HCT116 (cell line): ENCODE measurements at regions not wholly inside any gene's neighbourhood (a gene's known extent, or its start where the extent isn't known, plus 50 kb on each side); places are given as distances from the start of the nearest gene placed in this dataset.

Experiments used
- ATAC-seq: fragments of 200-7000 bp; cut with Tn5 transposase; 2 replicates; pipeline ENCODE4 v1.9.1; 2020; ENCODE audit warnings: mild to moderate bottlenecking, moderate library complexity
- BruUV-seq: library from RNA; stranded (reverse); fragments of 400-500 nt; replicated peaks from 2 replicates; lab custom pipeline; 2021; lab: Mats Ljungman, UMichigan
- CTCF ChIA-PET: fragments of 300-600 bp; sonication (Branson Sonifier 250); formaldehyde crosslinking; loops from one replicate; lab custom pipeline; 2021; ENCODE audit warnings: antibody characterized with exemption; lab: Charles Lee
- POLR2A ChIA-PET: fragments of 300-600, 350-600 bp; sonication (Branson Sonifier 250); formaldehyde crosslinking; loops from one replicate; lab custom pipeline; 2021; ENCODE audit warnings: antibody characterized with exemption; lab: Charles Lee
- RAD21 ChIA-PET, 2 experiments: fragments of 300-600 bp; sonication (Branson Sonifier 250); formaldehyde crosslinking; loops; one replicate each; lab custom pipeline; 2023; ENCODE audit warnings: low total read pairs in 2 of 2; ENCODE audit not compliant: uncharacterized antibody in 2 of 2, unreplicated experiment in 2 of 2, low non-redundant PET in 1 of 2; lab: Charles Lee
- DNase-seq: peaks from one replicate; pipeline ENCODE4 v3.0.0-alpha.2; 2010; ENCODE audit warnings: low read depth, low spot score
- H2AFZ ChIP-seq: fragments of 200-600 bp; shearing (Covaris generic), sonication (generic); 2 replicates; pipeline ENCODE4 v1.6.1; 2017; ENCODE audit warnings: low read depth, mixed run types, mixed read lengths, antibody characterized with exemption, low read length; ENCODE audit not compliant: poor library complexity, severe bottlenecking
- H3K27ac ChIP-seq: 2 replicates; pipeline ENCODE4 v1.5.1; 2012; ENCODE audit warnings: low read depth, low read length
- H3K27me3 ChIP-seq: fragments of 200-600 bp; sonication (generic); 2 replicates; pipeline ENCODE4 v1.6.1; 2016; ENCODE audit warnings: mixed run types, low read length, mixed read lengths; ENCODE audit not compliant: insufficient read depth
- H3K36me3 ChIP-seq, 2 experiments: fragments of 200-500 bp in 1 of 2; fragments of 200-600 bp in 1 of 2; sonication (Bioruptor generic) in 1 of 2; sonication (generic) in 1 of 2; 2 replicates each; pipeline versions ENCODE4 v1.5.1 to v1.6.1; 2014 to 2016; ENCODE audit warnings: low read length in 2 of 2, inconsistent platforms in 1 of 2, mixed read lengths in 1 of 2, mixed run types in 1 of 2; ENCODE audit not compliant: insufficient read depth in 2 of 2, control insufficient read depth in 1 of 2
- H3K4me1 ChIP-seq, 2 experiments: fragments of 200-600 bp in 1 of 2; sonication (generic) in 1 of 2; 2 replicates each; pipeline versions ENCODE4 v1.5.1 to v1.6.1; 2012 to 2017; ENCODE audit warnings: low read length in 2 of 2, inconsistent platforms in 1 of 2, mild to moderate bottlenecking in 1 of 2, mixed read lengths in 1 of 2, mixed run types in 1 of 2, moderate library complexity in 1 of 2; ENCODE audit not compliant: insufficient read depth in 2 of 2, control insufficient read depth in 1 of 2
- H3K4me2 ChIP-seq: fragments of 200-600 bp; sonication (generic); 2 replicates; pipeline ENCODE4 v1.6.1; 2017; ENCODE audit warnings: mixed run types, low read length, mixed read lengths
- H3K4me3 ChIP-seq, 2 experiments: fragments of 200-600 bp in 1 of 2; sonication (generic) in 1 of 2; replicated peaks in 1 of 2; 2 replicates each; pipeline ENCODE4 v1.5.1; 2011 to 2016; ENCODE audit warnings: low read length in 2 of 2, control low read depth in 1 of 2, low read depth in 1 of 2, mild to moderate bottlenecking in 1 of 2, mixed read lengths in 1 of 2, mixed run types in 1 of 2
- H3K79me2 ChIP-seq: fragments of 200-600 bp; sonication (generic); 2 replicates; pipeline ENCODE4 v1.6.1; 2017; ENCODE audit warnings: mild to moderate bottlenecking, mixed run types, low read length, moderate library complexity, mixed read lengths; ENCODE audit not compliant: insufficient read depth
- H3K9ac ChIP-seq: fragments of 200-600 bp; sonication (generic); 2 replicates; pipeline ENCODE4 v1.6.1; 2016; ENCODE audit warnings: low read length, mixed read lengths
- H3K9me2 ChIP-seq: fragments of 200-600 bp; sonication (generic), shearing (Covaris generic); 2 replicates; pipeline ENCODE4 v1.6.1; 2017; ENCODE audit warnings: mixed run types, mild to moderate bottlenecking, moderate library complexity; ENCODE audit not compliant: insufficient read depth
- H3K9me3 ChIP-seq, 2 experiments: fragments of 200-500 bp in 1 of 2; fragments of 200-600 bp in 1 of 2; sonication (Bioruptor generic) in 1 of 2; sonication (generic) in 1 of 2; 2 replicates each; pipeline ENCODE4 v1.6.1; 2014 to 2017; ENCODE audit warnings: low read length in 2 of 2, mixed read lengths in 2 of 2, inconsistent platforms in 1 of 2, low read depth in 1 of 2, mild to moderate bottlenecking in 1 of 2, mixed run types in 1 of 2, moderate library complexity in 1 of 2; ENCODE audit not compliant: control insufficient read depth in 1 of 2, insufficient read depth in 1 of 2
- H4K20me1 ChIP-seq: fragments of 200-600 bp; sonication (generic), shearing (Covaris generic); 2 replicates; pipeline ENCODE4 v1.6.1; 2017; ENCODE audit warnings: mixed run types, mild to moderate bottlenecking, moderate library complexity; ENCODE audit not compliant: insufficient read depth
- CEBPB ChIP-seq: IDR thresholded peaks from 2 replicates; pipeline ENCODE4 v1.6.1; 2012; ENCODE audit warnings: low read depth
- CTCF ChIP-seq, 3 experiments: fragments of 200-600 bp in 1 of 3; sonication (generic) in 1 of 3; IDR thresholded peaks in 2 of 3; conservative IDR thresholded peaks in 1 of 3; 2 replicates each; pipeline ENCODE4 v1.5.1; 2012 to 2017; ENCODE audit warnings: low read depth in 2 of 3, low read length in 2 of 3, antibody characterized with exemption in 1 of 3, borderline replicate concordance in 1 of 3, control low read depth in 1 of 3, mild to moderate bottlenecking in 1 of 3, mixed read lengths in 1 of 3, mixed run types in 1 of 3, moderate library complexity in 1 of 3; ENCODE audit not compliant: insufficient read depth in 1 of 3
- EZH2phosphoT487 ChIP-seq: fragments of 200-600 bp; IDR thresholded peaks from 2 replicates; pipeline ENCODE4 v1.6.1; 2018; ENCODE audit warnings: antibody characterized with exemption, borderline replicate concordance
- FOSL1 ChIP-seq: IDR thresholded peaks from 2 replicates; pipeline ENCODE4 v1.6.1; 2012; ENCODE audit warnings: low read depth
- JUND ChIP-seq: IDR thresholded peaks from 2 replicates; pipeline ENCODE4 v1.6.1; 2012
- REST ChIP-seq: IDR thresholded peaks from 2 replicates; pipeline ENCODE4 v1.6.1; 2012; ENCODE audit warnings: low read depth
- SIN3A ChIP-seq: IDR thresholded peaks from 2 replicates; pipeline ENCODE4 v1.6.1; 2012; ENCODE audit warnings: low read depth
- SRF ChIP-seq: IDR thresholded peaks from 2 replicates; pipeline ENCODE4 v1.6.1; 2012; ENCODE audit warnings: low read depth
- TCF7L2 ChIP-seq: IDR thresholded peaks from 2 replicates; pipeline ENCODE4 v1.7.0; 2011; ENCODE audit warnings: borderline replicate concordance, inconsistent platforms; ENCODE audit not compliant: insufficient read depth, insufficient read length; ENCODE audit errors: extremely low read depth
- YY1 ChIP-seq: IDR thresholded peaks from 2 replicates; pipeline ENCODE4 v1.6.1; 2011; ENCODE audit warnings: low read length, low read depth, moderate library complexity, mild to moderate bottlenecking; ENCODE audit not compliant: insufficient replicate concordance; ENCODE audit errors: extremely low read depth
- ZFX ChIP-seq: fragments of 450-650 bp; IDR thresholded peaks from 2 replicates; pipeline ENCODE4 v1.6.1; 2017
- intact Hi-C: fragments of 100-400 bp; cut with micrococcal nuclease; formaldehyde crosslinking; loops from 2 replicates; pipeline ENCODE4 v1.10.0; 2022

GRCh38 chr17:69814031-69814430, 261.0 kb upstream of the KCNJ16 start:
- intact Hi-C loops: no loop called here
- H3K9me2 ChIP-seq: no peaks in the 10 kb centered on the region
- H3K27me3 ChIP-seq: no peaks in the 10 kb centered on the region
- DNase-seq (no peak), ATAC-seq (no peak)
- H3K36me3 ChIP-seq: no peaks in the 10 kb centered on the region
- H3K27ac ChIP-seq: no peak overlapping the region
- H3K4me1 ChIP-seq: no peaks in the 10 kb centered on the region
- no peak overlapping the region for H3K4me3 ChIP-seq
- H2AFZ ChIP-seq: no peak overlapping the region
- no peaks in the 10 kb centered on the region for H4K20me1 ChIP-seq
- no peak overlapping the region for H3K9ac ChIP-seq
- CTCF ChIA-PET: no interaction called here
- no peak overlapping the region for H3K4me2 ChIP-seq
- peaks cover 5 to 18% of the 10 kb centered on the region in 2 experiments; a peak in 2 of 4 replicates for H3K9me3 ChIP-seq
- no peaks in the 10 kb centered on the region for H3K79me2 ChIP-seq
- TF ChIP-seq REST: no peak
- TF ChIP-seq TCF7L2: no peak
- BruUV-seq: no TSS peak
- RAD21 ChIA-PET: no interaction called here
- POLR2A ChIA-PET: no interaction called here

DNA sequence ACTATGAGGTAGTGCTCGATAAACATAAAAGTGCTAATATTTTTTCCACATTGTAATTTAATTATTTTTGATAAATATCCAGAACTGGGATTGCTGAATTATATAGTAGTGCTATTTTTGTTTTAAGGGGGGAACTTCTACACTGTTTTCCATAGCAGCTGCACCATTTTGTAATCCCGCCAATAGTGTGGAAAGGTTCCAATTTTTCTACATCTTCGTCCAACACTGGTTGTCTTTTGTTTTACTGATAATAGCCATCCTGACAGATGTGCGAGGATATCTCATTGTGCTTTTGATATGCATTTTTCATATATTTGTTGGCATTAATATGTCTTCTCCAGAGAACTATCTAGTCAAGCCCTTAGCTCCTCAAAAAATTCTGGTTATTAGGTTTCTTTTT, 259.6 kb upstream of the KCNJ16 start:
- ChIA-PET POLR2A (no interaction called here), RAD21 (no interaction called here), CTCF (no interaction called here)
- H3K9me2 ChIP-seq: no peaks in the 10 kb centered on the region
- no peaks in the 10 kb centered on the region for H3K4me1 ChIP-seq
- intact Hi-C loops: no loop called here
- H3K4me2 ChIP-seq: no peak overlapping the region
- no TSS peak for BruUV-seq
- no peak for DNase-seq
- H3K27me3 ChIP-seq: no peaks in the 10 kb centered on the region
- no peak overlapping the region for H3K27ac ChIP-seq
- no peaks in the 10 kb centered on the region for H3K79me2 ChIP-seq
- no peak for TF ChIP-seq YY1
- no peak for TF ChIP-seq FOSL1
- TF ChIP-seq SRF: no peak
- TF ChIP-seq EZH2phosphoT487: no peak
- no peak for TF ChIP-seq ZFX
- no peak for TF ChIP-seq CTCF (IDR thresholded peaks at IDR 0.05 in 2 of 3, conservative IDR thresholded peaks at IDR 0.05 in 1 of 3; ENCODE audit: borderline replicate concordance in 1 of 3, insufficient read depth in 1 of 3, low read depth in 2 of 3, low read length in 2 of 3)
- no peak for TF ChIP-seq REST
- TF ChIP-seq JUND: no peak
- TF ChIP-seq SIN3A: no peak
- TF ChIP-seq CEBPB: no peak
- no peak for ATAC-seq
- H3K4me3 ChIP-seq: no peak overlapping the region
- H3K36me3 ChIP-seq: no peaks in the 10 kb centered on the region
- H3K9ac ChIP-seq: no peak overlapping the region
- no peaks in the 10 kb centered on the region for H4K20me1 ChIP-seq
- H3K9me3 ChIP-seq: peaks cover 5 to 22% of the 10 kb centered on the region in 2 experiments; a peak in 2 of 4 replicates
- H2AFZ ChIP-seq: no peak overlapping the region
